GM21717 (cell line): ENCODE measurements at regions not wholly inside any gene's neighbourhood (a gene's known extent, or its start where the extent isn't known, plus 50 kb on each side); places are given as distances from the start of the nearest gene placed in this dataset.

Source experiments
- ATAC-seq: cut with Tn5 transposase; IDR thresholded peaks from one replicate; pipeline ENCODE4 v1.9.1; 2021; ENCODE audit warnings: mild to moderate bottlenecking, moderate library complexity; ENCODE audit not compliant: unreplicated experiment

- ATAC-seq = no peak
Observed at GRCh38 chr13:50189450-50189849, 174.2 kb downstream of the KCNRG start.

DNA sequence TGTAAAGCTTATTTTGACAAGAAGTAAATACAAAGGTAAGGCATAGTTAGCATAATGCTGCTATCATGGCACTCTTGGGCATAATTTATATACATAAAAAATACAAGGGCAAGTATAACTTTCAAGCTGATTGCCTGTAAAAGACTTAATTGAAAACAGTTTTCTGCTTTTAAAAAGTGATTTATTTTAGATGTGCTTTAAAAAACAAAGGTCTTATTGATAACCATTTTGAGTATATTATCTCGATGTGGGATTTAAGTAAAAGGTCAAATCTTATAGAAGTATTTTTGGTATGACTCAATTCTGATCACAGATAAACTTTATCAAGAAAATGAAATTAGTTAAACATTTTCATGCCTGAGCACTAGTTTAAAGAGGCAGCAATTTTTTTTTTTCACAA, 175.8 kb downstream of the KCNRG start:
- no peak for ATAC-seq

DNA sequence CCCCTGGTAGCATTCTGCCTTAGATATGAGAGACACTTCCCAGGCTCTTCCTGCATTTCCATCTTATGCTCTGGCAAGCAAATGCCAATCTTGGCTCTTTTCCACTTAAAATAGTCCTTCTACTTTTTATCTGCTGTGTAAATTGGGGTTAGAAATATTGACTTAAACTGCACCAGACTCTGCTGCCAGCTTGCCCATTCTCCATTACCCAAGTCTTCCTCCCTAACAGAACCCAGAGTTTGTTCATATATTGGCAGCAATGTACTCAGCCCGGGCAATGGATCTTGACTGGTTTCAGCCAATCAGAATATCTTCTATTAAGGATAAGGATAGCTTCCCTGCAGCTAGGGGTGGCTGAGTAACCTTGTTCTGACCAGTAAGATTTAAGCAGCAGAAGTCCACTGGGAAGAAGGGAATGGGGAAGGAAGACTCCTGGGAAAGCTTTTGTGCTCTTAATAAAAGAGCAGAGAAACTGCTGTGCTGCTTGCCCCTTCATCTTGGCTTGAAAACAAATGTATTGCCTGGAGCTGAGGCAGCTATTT, 177.1 kb downstream of the KCNRG start:
- no peak for ATAC-seq

GRCh38 chr13:50195045-50195444, 179.8 kb downstream of the KCNRG start:
- no peak for ATAC-seq

DNA sequence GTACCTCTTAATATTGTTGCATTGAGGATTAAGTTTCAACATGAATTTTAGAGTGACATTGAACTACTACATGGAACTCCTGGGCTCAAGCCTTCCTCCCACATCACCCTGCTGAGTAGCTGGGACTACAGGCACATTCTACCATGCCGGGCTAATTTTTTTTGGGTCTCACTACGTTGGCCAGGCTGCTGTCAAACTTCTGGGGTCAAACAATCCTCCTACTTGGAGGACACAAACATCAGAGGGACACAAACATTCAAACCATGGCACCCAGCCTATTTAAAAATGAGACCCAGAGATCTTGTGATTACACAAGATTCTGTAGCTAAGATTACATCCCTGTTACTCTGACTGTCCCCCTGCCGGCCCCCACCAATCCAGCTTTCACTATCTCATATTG, 180.9 kb downstream of the KCNRG start:
- no peak for ATAC-seq

- ATAC-seq = no peak
Observed at GRCh38 chr13:50197705-50198104, 182.5 kb downstream of the KCNRG start.

DNA sequence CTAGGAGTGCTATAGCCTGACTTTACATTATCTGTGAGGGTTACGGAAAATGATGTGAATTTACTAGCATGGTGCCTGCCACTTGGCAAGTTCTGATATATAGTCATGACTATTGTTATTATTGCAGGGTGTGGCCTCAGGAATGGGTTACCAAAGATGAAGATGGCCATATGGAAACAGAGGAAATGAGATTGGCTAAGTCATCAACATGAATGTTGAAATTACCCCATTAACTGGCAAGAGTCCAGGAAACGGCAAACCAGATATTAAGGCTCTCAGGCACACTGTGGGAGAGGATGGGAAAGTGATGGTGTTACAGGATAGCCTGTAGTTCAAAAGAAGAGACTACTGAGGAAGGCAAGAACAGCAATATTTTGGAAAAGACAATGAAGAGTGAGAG, 183.3 kb downstream of the KCNRG start:
- no peak for ATAC-seq

DNA sequence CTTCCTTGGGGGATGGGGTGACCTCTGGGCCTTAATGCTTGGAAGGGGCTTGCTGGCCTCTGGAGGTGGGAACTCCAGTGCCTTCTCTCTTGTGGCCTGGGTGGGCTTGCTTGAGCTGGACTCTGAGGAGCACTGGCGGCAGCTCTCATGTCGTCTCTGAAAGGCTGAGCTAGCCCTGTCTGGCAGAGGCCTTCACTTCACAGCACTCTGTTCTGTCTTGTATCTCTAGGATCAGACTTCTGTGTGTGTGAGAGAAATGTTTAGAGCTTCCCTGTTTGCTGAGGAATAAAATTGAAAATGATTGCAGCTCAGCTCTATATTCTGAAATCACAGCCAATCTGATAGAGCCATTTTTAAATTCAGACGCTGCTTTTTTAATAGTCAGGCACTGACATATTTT, 185.3 kb downstream of the KCNRG start:
- no peak for ATAC-seq

DNA sequence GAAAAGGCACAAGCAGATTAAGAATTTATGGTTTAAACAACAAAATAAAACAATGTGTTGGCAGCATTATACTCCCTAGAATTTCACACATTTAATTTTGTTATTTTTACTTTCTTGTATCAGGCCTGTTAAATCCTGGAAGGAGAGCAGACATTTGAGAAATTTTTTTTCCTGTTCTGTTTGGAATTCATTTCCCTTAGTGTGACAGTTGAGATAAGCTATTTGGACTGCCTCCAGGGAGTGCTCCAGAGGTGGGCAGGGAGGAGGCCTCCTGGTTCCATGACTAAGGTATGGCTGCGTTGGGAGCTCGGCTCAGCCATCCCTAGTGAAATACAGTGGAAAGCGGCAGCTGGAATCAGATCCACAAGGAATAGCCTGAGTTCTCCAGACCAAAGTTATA, 185.7 kb downstream of the KCNRG start:
- ATAC-seq = no peak

DNA sequence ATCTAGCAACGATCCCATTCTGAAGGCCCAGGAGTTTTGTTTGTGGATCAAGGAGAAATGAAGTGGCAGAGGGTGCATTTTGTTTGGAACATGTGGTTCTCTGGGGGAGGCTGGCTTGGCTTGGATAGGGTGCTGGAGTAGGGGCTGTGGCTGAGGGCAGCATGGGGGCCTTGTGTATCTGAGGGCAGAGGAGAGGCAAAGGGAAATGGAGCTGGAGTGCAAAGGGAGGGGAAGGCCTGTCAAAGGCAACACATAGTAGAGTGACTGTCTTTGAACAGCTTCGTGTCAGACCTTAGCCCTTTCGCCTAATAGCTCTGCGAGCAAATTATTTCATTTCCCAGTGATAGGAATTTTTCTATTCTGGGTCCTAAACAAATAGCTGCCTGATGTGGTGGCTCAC, 187.2 kb downstream of the KCNRG start:
- ATAC-seq = no peak

DNA sequence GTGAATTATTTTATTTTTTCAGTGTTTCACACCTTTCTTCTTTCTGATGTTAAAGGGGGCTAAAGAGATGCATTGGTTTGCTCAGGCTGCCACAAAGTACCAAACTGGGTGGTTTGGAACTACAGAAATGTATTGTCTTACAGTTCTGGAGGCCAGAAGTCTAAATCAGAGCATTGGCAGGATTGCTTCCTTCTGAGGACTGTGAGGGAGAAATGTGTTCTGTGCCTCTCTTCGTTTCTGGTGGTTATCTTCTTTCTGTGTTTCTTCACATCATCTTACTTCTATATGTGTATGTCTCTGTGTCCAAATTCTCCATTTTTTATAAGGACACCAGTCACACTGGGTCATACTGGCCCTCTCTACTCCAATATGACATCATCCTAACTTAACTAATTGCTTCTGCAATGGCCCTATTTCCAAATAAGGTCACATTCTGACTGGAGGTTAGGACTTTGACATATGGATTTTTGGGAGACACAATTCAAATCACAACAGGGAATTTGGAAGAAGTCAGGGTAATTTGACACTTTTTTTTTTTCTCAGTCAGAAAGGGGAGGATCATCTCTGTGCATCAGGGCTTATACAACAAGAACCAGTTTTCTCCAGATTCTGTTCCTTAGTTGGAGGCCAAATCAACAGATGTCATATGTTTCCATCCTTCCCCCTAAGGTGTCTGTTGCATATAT, 188.2 kb downstream of the KCNRG start:
- ATAC-seq = no peak

DNA sequence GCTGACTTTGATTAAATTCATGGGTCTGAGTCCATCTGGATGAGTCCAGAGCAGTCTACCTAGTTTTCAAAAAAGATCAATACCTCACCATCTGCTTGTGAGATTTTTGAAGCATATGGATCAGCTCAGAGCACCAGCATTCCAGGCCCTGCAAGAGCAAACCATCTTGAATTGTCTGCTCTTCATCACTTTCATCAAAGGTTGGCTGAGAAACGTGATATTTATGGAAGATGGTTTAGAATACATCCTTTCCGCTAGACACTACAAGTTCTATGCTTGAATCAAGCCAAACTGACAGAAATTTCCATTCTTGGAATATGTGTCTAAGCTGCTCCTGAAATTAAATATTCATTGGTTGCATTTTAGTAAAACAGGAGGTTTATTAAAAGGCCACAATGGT, 190.3 kb downstream of the KCNRG start:
- ATAC-seq = no peak

DNA sequence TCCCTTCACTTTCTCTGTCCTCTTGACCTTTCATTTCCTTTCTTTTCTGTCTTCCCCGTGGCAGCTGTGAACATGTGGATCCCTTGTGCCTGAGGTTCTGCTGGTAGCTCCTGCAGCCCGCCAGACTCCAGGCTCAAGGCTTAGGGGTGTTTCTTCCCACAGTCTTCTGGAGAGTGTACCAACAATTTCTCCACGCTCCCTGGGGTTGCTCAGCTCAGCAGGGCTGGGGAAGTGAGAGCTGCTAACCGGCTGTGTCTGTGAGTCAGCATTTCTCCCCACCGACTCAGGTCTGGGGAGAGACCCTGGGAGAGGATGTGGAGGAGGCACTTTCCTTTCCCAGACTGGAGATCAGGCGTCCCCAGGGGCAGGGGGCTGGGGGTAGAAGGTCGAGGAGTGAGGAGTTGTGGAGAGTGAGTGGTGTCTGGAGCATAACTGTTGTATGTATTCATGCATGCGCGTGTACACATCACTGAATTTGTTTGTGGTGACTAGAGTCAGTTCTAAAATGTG, 193.6 kb downstream of the KCNRG start:
- ATAC-seq = no peak

GRCh38 chr13:50209631-50210030, 194.4 kb downstream of the KCNRG start:
- no peak for ATAC-seq

- no peak for ATAC-seq
Observed at GRCh38 chr13:50213526-50213925, 198.3 kb downstream of the KCNRG start.

DNA sequence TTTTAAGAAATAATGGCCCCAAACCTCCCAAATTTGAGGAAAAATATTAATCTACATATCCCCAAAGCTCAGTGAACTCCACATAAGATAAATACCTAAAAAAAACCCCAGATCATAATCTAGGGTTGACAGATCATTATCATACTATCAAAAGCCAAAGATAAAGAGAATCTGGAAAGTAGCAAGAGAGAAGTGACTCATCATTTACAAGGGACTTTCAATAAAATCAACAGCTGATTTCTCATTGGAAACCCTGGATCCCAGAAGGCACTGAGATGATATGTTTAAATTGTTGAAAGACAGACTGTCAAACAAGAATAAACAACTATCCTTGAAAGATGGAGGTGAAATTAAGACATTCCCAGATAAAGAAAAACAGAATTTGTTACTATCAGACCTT, 199.3 kb downstream of the KCNRG start:
- ATAC-seq = no peak

- no peak for ATAC-seq
Observed at GRCh38 chr13:50215399-50215798, 200.2 kb downstream of the KCNRG start.

GRCh38 chr13:50219743-50220142, 204.5 kb downstream of the KCNRG start:
- no peak for ATAC-seq

- no peak for ATAC-seq
Observed at GRCh38 chr13:50220938-50221337, 205.7 kb downstream of the KCNRG start.

- ATAC-seq = no peak
Observed at GRCh38 chr13:50222569-50223332, 207.5 kb downstream of the KCNRG start.

- ATAC-seq = peak; percentile 57
Observed at GRCh38 chr13:50224534-50224933, 209.3 kb downstream of the KCNRG start.
